Smooth muscle cell (in vitro differentiated cells): ENCODE measurements at regions not wholly inside any gene's neighbourhood (a gene's known extent, or its start where the extent isn't known, plus 50 kb on each side); places are given as distances from the start of the nearest gene placed in this dataset.
"Not testable (repeated sequence)": the region's sequence is repeated elsewhere in the genome, so short reads cannot be mapped to it uniquely, and the experiment has no call there.

Experiments used
- DNase-seq: peaks from one replicate; lab custom pipeline; 2025; ENCODE audit not compliant: unreplicated experiment; lab: John Stamatoyannopoulos, UW
- H2AFZ ChIP-seq: fragments of 200-600 bp; sonication (generic); 2 replicates; pipeline ENCODE4 v1.6.0; 2016; ENCODE audit warnings: antibody characterized with exemption, low read depth, mild to moderate bottlenecking
- H3F3A ChIP-seq: fragments of 200-600 bp; sonication (generic); 2 replicates; pipeline ENCODE4 v1.6.0; 2017; ENCODE audit warnings: antibody characterized with exemption, low read depth
- H3K27ac ChIP-seq: fragments of 200-600 bp; sonication (generic); 2 replicates; pipeline ENCODE4 v1.5.1; 2016; ENCODE audit warnings: low read depth, mild to moderate bottlenecking
- H3K27me3 ChIP-seq: fragments of 200-600 bp; sonication (generic); 2 replicates; pipeline ENCODE4 v1.6.1; 2016; ENCODE audit warnings: low read depth, mild to moderate bottlenecking
- H3K36me3 ChIP-seq: fragments of 200-600 bp; sonication (generic); 2 replicates; pipeline ENCODE4 v1.5.1; 2016; ENCODE audit warnings: low read depth
- H3K4me1 ChIP-seq: fragments of 200-600 bp; sonication (generic); 2 replicates; pipeline ENCODE4 v1.5.1; 2016; ENCODE audit warnings: low read depth
- H3K4me2 ChIP-seq: fragments of 200-600 bp; sonication (generic); 2 replicates; pipeline ENCODE4 v1.6.0; 2016; ENCODE audit warnings: mild to moderate bottlenecking
- H3K4me3 ChIP-seq: fragments of 200-600 bp; sonication (generic); 2 replicates; pipeline ENCODE4 v1.5.1; 2016; ENCODE audit warnings: mild to moderate bottlenecking
- H3K79me2 ChIP-seq: fragments of 200-600 bp; sonication (generic); 2 replicates; pipeline ENCODE4 v1.6.0; 2016; ENCODE audit warnings: low read depth, mild to moderate bottlenecking
- H3K9ac ChIP-seq: fragments of 200-600 bp; sonication (generic); 2 replicates; pipeline ENCODE4 v1.6.0; 2016; ENCODE audit warnings: low read depth
- H3K9me3 ChIP-seq: fragments of 200-600 bp; sonication (generic); replicated peaks from 2 replicates; pipeline ENCODE4 v1.5.1; 2016; ENCODE audit warnings: low read depth
- H4K20me1 ChIP-seq: fragments of 200-600 bp; sonication (generic); 2 replicates; pipeline ENCODE4 v1.6.0; 2016; ENCODE audit warnings: low read depth
- WGBS: methylation state at CpG from one replicate; pipeline ENCODE4 v1.1.7; 2016; ENCODE audit warnings: low lambda C conversion rate; 5-methylcytosine and 5-hydroxymethylcytosine counted together
- TF ChIP-seq, protein P1 (sequence below): fragments of 200-600 bp; sonication (generic); IDR thresholded peaks from 2 replicates; pipeline ENCODE4 v1.5.1; 2017; ENCODE audit warnings: borderline replicate concordance, mild to moderate bottlenecking, antibody characterized with exemption; ENCODE audit not compliant: insufficient read depth, poor library complexity, severe bottlenecking

DNA sequence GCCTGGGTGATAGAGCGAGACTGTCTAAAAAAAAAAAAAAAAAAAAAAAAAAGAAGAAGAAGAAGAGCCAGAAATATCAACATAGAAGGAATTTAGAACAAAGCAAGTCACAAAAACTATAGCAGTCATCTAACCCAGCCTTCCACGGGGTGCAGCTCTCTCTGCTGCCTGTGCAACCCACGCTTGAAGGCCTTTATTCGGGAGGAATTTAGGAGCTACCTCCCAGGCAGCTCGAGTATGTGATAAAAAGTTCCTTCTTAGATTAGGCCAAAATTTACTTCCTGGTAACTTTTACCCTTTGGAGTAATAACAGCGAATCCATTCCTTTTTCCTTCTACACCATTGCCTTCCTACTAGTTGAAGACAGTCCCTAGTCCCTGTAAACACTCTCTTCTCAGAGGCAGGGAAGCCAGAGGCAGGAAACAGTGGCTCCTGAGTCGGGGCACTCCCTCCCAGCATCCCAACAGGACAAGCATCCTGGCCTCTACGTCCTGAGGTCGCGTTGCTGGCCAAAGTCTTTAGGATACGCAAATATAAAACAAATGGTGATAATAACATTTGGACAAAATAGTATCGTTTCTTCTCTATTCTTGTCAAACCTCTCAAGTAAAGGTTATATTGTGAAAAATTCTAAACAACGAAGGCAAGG, 109.3 kb upstream of the KMT2C start:
- no peak for DNase-seq
- Histone ChIP-seq H3K36me3 (no peaks in the 10 kb centered on the region), H3K27me3 (no peaks in the 10 kb centered on the region), H2AFZ (peak overlapping the region; percentile 87), H3K9me3 (no peaks in the 10 kb centered on the region), H3K9ac (no peak overlapping the region), H3F3A (no peaks in the 10 kb centered on the region), H3K4me3 (no peak overlapping the region), H3K79me2 (no peaks in the 10 kb centered on the region), H3K27ac (no peak overlapping the region), H3K4me1 (no peaks in the 10 kb centered on the region), H4K20me1 (no peaks in the 10 kb centered on the region), H3K4me2 (peak overlapping the region; percentile 72)
- TF ChIP-seq, protein P1, sequence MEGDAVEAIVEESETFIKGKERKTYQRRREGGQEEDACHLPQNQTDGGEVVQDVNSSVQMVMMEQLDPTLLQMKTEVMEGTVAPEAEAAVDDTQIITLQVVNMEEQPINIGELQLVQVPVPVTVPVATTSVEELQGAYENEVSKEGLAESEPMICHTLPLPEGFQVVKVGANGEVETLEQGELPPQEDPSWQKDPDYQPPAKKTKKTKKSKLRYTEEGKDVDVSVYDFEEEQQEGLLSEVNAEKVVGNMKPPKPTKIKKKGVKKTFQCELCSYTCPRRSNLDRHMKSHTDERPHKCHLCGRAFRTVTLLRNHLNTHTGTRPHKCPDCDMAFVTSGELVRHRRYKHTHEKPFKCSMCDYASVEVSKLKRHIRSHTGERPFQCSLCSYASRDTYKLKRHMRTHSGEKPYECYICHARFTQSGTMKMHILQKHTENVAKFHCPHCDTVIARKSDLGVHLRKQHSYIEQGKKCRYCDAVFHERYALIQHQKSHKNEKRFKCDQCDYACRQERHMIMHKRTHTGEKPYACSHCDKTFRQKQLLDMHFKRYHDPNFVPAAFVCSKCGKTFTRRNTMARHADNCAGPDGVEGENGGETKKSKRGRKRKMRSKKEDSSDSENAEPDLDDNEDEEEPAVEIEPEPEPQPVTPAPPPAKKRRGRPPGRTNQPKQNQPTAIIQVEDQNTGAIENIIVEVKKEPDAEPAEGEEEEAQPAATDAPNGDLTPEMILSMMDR, result no peak
- 68% methylated on average over 13 of the region's 13 CpGs for WGBS

DNA sequence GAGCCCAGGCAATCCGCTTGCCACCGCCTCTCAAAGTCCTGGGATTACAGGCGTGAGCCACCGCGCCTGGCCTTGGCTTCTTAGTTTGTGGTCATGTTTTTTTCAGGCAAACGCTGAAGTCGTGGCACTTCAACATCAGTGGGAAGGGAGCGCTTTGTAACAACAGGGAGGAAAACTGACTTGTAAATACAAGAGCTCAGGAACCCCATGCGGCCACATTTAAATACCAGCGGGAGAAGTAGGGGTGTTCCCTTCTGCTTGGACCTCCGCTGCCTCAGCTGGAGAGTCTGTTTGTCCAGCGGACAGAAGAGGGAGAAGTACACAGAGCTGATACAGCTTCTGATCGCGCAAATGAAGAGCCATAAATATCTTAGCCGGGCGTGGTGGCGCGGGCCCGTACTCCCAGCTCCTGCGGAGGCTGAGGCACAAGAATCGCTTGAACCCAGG, 108.7 kb upstream of the KMT2C start:
- Histone ChIP-seq H3K9me3 (no peaks in the 10 kb centered on the region), H3K9ac (no peak overlapping the region), H3K4me2 (peak overlapping the region; percentile 72), H3K4me1 (no peaks in the 10 kb centered on the region), H4K20me1 (no peaks in the 10 kb centered on the region), H3K27me3 (no peaks in the 10 kb centered on the region), H3K79me2 (no peaks in the 10 kb centered on the region), H2AFZ (peak overlapping the region; percentile 87), H3F3A (no peaks in the 10 kb centered on the region), H3K4me3 (peak overlapping the region; percentile 29), H3K27ac (no peak overlapping the region), H3K36me3 (no peaks in the 10 kb centered on the region)
- WGBS, result 28% methylated on average over 21 of the region's 21 CpGs
- TF ChIP-seq, protein P1, result no peak
- DNase-seq, result no peak

DNA sequence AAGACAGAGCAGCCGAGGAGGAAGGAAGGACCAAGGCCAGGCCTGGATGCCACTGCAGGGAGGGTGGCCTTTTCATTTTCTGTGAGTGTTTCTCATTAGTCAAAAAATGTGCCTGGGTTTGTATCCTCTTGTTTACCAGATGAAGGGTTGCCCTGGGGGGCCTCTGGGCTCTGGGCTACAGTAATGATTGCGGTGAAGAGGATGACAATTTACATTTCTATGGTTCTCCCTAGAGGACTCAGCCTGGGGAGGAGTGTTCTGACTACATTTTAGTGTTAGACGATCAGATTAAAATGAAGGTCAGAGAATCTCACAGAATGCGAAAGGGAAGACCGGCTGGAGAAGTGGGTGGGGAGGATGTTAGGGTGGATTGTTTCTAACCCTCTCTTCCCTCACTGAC, 108.0 kb upstream of the KMT2C start:
- H3K4me2 ChIP-seq, result peak overlapping the region; percentile 43
- H3K4me3 ChIP-seq, result no peak overlapping the region
- no peaks in the 10 kb centered on the region for H3K36me3 ChIP-seq
- no peaks in the 10 kb centered on the region for H4K20me1 ChIP-seq
- no peak overlapping the region for H3K9ac ChIP-seq
- no peak overlapping the region for H3K27ac ChIP-seq
- no peaks in the 10 kb centered on the region for H3K4me1 ChIP-seq
- no peak for DNase-seq
- H3F3A ChIP-seq, result no peaks in the 10 kb centered on the region
- TF ChIP-seq, protein P1, result no peak
- 27% methylated on average over 5 of the region's 5 CpGs for WGBS
- H3K27me3 ChIP-seq, result no peaks in the 10 kb centered on the region
- peak overlapping the region; percentile 82 for H2AFZ ChIP-seq
- H3K79me2 ChIP-seq, result no peaks in the 10 kb centered on the region
- H3K9me3 ChIP-seq, result no peaks in the 10 kb centered on the region

DNA sequence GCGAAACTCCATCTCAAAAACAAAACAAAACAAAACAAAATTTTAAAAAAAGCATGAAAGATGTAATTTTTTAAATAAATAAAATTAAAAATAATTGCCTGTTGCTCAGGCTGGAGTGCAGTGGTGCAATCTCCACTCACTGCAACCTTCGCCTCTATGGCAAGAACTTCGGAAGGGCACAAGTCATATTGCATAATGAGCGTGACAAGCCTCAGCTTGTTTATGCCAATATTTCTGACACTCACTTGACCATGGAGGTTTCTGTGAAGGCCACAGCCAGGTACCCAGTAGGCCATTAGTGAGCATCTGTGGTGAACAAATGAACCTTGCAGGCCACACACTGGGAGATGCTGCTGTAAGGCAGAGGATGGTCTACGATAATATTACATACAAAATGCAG, 106.1 kb upstream of the KMT2C start:
- 95% methylated on average over 5 of the region's 5 CpGs for WGBS
- H3K27ac ChIP-seq, result no peak overlapping the region
- no peaks in the 10 kb centered on the region for H3K4me1 ChIP-seq

DNA sequence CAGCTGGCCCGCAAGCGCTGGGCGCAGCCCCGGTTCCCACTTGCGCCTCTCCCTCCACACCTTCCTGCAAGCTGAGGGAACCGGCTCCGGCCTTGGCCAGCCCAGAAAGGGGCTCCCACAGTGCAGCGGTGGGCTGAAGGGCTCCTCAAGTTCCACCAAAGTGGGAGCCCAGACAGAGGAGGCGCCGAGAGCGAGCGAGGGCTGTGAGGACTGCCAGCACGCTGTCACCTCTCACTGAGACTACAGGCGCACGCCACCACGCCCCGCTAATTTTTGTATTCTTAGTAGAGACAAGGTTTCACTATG, 103.3 kb upstream of the KMT2C start:
- 97% methylated on average over 15 of the region's 17 CpGs for WGBS
- not testable (repeated sequence) for H3F3A ChIP-seq, H3K27ac ChIP-seq, H2AFZ ChIP-seq, H3K4me1 ChIP-seq, H3K9me3 ChIP-seq, H4K20me1 ChIP-seq, DNase-seq, H3K4me3 ChIP-seq, H3K27me3 ChIP-seq, H3K4me2 ChIP-seq, H3K9ac ChIP-seq, H3K36me3 ChIP-seq, H3K79me2 ChIP-seq

More for the DNA sequence above, 106.1 kb upstream of the KMT2C start:
- no peaks in the 10 kb centered on the region for H3K36me3 ChIP-seq
- no peak overlapping the region for H3K4me2 ChIP-seq
- H3K4me3 ChIP-seq, result no peak overlapping the region
- H3K9ac ChIP-seq, result no peak overlapping the region
- TF ChIP-seq, protein P1, result no peak
- no peaks in the 10 kb centered on the region for H3K27me3 ChIP-seq
- H3F3A ChIP-seq, result no peaks in the 10 kb centered on the region
- H3K79me2 ChIP-seq, result no peaks in the 10 kb centered on the region
- no peaks in the 10 kb centered on the region for H4K20me1 ChIP-seq
- no peaks in the 10 kb centered on the region for H3K9me3 ChIP-seq
- no peak for DNase-seq
- H2AFZ ChIP-seq, result no peak overlapping the region
